AG04450 (cell line): ENCODE measurements at regions not wholly inside any gene's neighbourhood (a gene's known extent, or its start where the extent isn't known, plus 50 kb on each side); places are given as distances from the start of the nearest gene placed in this dataset.

ENCODE experiments used
- CTCF ChIA-PET: fragments of 300-600, 350-600 bp; formaldehyde crosslinking; extraction: SDS; loops from one replicate; lab custom pipeline; 2022; ENCODE audit warnings: antibody characterized with exemption, inconsistent platforms; lab: Charles Lee
- POLR2A ChIA-PET: fragments of 350-600 bp; formaldehyde crosslinking; extraction: SDS; loops from one replicate; lab custom pipeline; 2021; ENCODE audit warnings: antibody characterized with exemption, inconsistent platforms; lab: Yijun Ruan, JAX
- DNase-seq: peaks from one replicate; pipeline ENCODE4 v3.0.0-alpha.2; 2011; ENCODE audit warnings: low read depth, low spot score
- H3K27ac ChIP-seq: one replicate; pipeline ENCODE4 v1.5.1; 2012; ENCODE audit warnings: low read depth, low read length, control low read depth
- H3K27me3 ChIP-seq: one replicate; pipeline ENCODE4 v1.6.0; 2012; ENCODE audit warnings: low read length; ENCODE audit not compliant: control insufficient read depth, insufficient read depth
- H3K4me3 ChIP-seq: 2 replicates; pipeline ENCODE4 v1.5.1; 2011; ENCODE audit warnings: mild to moderate bottlenecking, low read depth, low read length, control low read depth
- H3K9me3 ChIP-seq: 2 replicates; pipeline ENCODE4 v1.5.1; 2012; ENCODE audit warnings: low read length; ENCODE audit not compliant: control insufficient read depth, insufficient read depth
- CTCF ChIP-seq: IDR thresholded peaks from 2 replicates; pipeline ENCODE4 v1.5.1; 2011; ENCODE audit warnings: low read depth, low read length, control low read depth, inconsistent platforms

GRCh38 chr13:72590091-72590740, 137.2 kb downstream of the MZT1 start:
- H3K9me3 ChIP-seq, result no peaks in the 10 kb centered on the region
- no peak for DNase-seq
- ChIA-PET POLR2A (no interaction called here), CTCF (no interaction called here)
- H3K27me3 ChIP-seq, result no peaks in the 10 kb centered on the region
- no peak overlapping the region for H3K4me3 ChIP-seq
- no peak for TF ChIP-seq CTCF
- H3K27ac ChIP-seq, result no peak overlapping the region

DNA sequence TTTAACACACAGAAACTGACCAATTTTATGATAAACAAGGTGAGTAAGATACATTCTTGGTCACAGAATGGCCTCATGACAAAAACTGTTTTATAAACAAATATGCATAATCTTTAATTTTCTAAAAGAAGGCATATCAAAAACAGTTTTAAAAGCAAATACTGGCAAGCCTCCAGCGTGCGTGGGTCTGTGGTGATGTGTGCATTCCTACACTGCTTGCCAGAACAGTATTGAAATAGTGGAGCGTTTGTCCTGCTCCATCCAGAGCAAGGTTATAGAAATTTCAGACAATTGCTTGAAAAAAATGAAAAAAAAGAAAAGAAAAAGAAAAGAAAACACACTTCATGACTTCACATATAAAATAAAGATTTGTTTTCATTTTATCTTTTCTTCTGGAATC, 140.9 kb downstream of the MZT1 start:
- no peak for TF ChIP-seq CTCF
- Histone ChIP-seq H3K9me3 (no peaks in the 10 kb centered on the region), H3K27ac (no peak overlapping the region), H3K4me3 (no peak overlapping the region), H3K27me3 (no peaks in the 10 kb centered on the region)
- ChIA-PET POLR2A (no interaction called here), CTCF (no interaction called here)
- no peak for DNase-seq

DNA sequence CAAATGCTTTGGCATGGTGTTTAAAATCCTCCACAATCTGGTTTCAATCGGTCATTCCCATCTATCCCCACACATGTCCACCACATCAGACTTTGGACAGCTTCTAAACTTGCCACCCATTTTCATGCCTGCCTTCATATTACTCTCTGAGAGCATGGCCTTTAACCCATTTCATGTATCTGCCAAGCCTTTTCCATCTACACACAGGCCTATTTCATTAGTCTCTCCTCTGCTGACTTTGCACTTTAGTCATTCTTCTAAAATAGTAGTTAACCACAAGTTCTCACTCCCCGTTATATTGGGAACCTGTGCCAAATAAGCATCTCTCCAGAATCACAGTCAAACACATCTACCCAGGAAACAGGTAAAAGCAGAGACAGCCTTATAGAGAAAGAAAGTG, 142.2 kb downstream of the MZT1 start:
- TF ChIP-seq CTCF, result no peak
- Histone ChIP-seq H3K27me3 (no peaks in the 10 kb centered on the region), H3K4me3 (no peak overlapping the region), H3K9me3 (no peaks in the 10 kb centered on the region), H3K27ac (no peak overlapping the region)
- ChIA-PET POLR2A (no interaction called here), CTCF (no interaction called here)
- no peak for DNase-seq

DNA sequence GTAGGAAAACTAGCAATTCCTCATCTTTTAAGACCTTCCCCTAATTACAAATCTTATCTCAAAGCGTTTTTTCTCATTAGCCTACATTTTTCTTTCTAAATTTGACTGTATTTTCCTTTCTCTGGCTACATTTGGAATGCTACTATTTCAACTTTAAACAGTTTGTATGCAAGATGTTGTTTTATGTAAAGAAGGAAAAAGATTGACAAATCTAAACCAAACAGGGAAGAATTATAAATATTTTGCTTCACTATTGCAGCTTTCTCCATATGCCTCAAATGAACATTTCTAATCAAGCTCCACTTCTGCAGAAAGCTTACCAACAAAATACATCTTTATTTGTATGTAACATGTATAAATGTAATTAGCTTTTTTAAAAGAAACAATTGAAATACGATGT, 156.2 kb downstream of the MZT1 start:
- CTCF ChIA-PET, result no interaction called here

GRCh38 chr13:72570019-72570418, 157.4 kb downstream of the MZT1 start:
- ChIA-PET CTCF (no interaction called here), POLR2A (no interaction called here)
- TF ChIP-seq CTCF, result no peak
- H3K9me3 ChIP-seq, result no peaks in the 10 kb centered on the region
- H3K4me3 ChIP-seq, result no peak overlapping the region
- no peak for DNase-seq
- H3K27me3 ChIP-seq, result no peaks in the 10 kb centered on the region
- no peak overlapping the region for H3K27ac ChIP-seq

More for the DNA sequence above, 156.2 kb downstream of the MZT1 start:
- no peak for TF ChIP-seq CTCF
- POLR2A ChIA-PET, result no interaction called here
- no peak overlapping the region for H3K4me3 ChIP-seq
- DNase-seq, result no peak
- no peaks in the 10 kb centered on the region for H3K27me3 ChIP-seq
- H3K27ac ChIP-seq, result no peak overlapping the region
- no peaks in the 10 kb centered on the region for H3K9me3 ChIP-seq
